ENCODE measurements at regions not wholly inside any gene's neighbourhood (a gene's known extent, or its start where the extent isn't known, plus 50 kb on each side); places are given as distances from the start of the nearest gene placed in this dataset.

GRCh38 chr9:118563677-118564076 is 805.6 kb downstream of the BRINP1 start:
- H3K27ac ChIP-seq (ENCODE audit: control insufficient read depth, insufficient read depth, low read length): no peak overlapping the region
- no peak for TF ChIP-seq EZH2 (IDR thresholded peaks at IDR 0.05; ENCODE audit: low read length)
- no peak for TF ChIP-seq CTCF (optimal IDR thresholded peaks at IDR 0.05 in 1 of 3, IDR thresholded peaks at IDR 0.05 in 1 of 3, conservative IDR thresholded peaks at IDR 0.05 in 1 of 3; ENCODE audit: extremely low read depth in 1 of 3, insufficient read depth in 2 of 3, low read length in 3 of 3)
- no peaks in the 10 kb centered on the region for H3K9me1 ChIP-seq (ENCODE audit: control insufficient read depth, extremely low read depth, insufficient read depth, low read length)
- no peaks in the 10 kb centered on the region for H3K79me2 ChIP-seq (ENCODE audit: control insufficient read depth, insufficient read depth, low read length)
- no peak overlapping the region for H3K4me2 ChIP-seq (ENCODE audit: control insufficient read depth, extremely low read depth, insufficient read depth, low read depth, low read length)
- no peak overlapping the region for H3K9ac ChIP-seq (ENCODE audit: control insufficient read depth, extremely low read depth, insufficient read depth, low read length)
- no peaks in the 10 kb centered on the region for H3K36me3 ChIP-seq (ENCODE audit: control insufficient read depth in 2 of 2, extremely low read depth in 1 of 2, insufficient read depth in 2 of 2, low read length in 2 of 2)
- dilution Hi-C loops (cut with MboI; ENCODE audit: extremely low pct_ligation_motif_present, low sequenced_read_pairs): no loop called here
- DNase-seq (ENCODE audit: low read depth, low spot score) (no peak), FAIRE-seq (peak; percentile 56)
- H3K4me3 ChIP-seq (ENCODE audit: control insufficient read depth in 2 of 3, extremely low read depth in 1 of 3, insufficient read depth in 2 of 3, low read depth in 1 of 3, low read length in 3 of 3): no peak overlapping the region
- no peaks in the 10 kb centered on the region for H3K27me3 ChIP-seq (ENCODE audit: control insufficient read depth, extremely low read depth, insufficient read depth, low read length)
- peak overlapping the region; percentile 3 for H2AFZ ChIP-seq (ENCODE audit: control insufficient read depth, low read length)
- H3K9me3 ChIP-seq (ENCODE audit: control insufficient read depth, low read depth, low read length): no peaks in the 10 kb centered on the region
- no peaks in the 10 kb centered on the region for H4K20me1 ChIP-seq (ENCODE audit: control insufficient read depth, extremely low read depth, insufficient read depth, low read length)
- no peaks in the 10 kb centered on the region for H3K4me1 ChIP-seq (ENCODE audit: control insufficient read depth, extremely low read depth, insufficient read depth, low read length)

- Histone ChIP-seq H3K9me3 (ENCODE audit: control insufficient read depth, low read depth, low read length) (no peaks in the 10 kb centered on the region), H3K9me1 (ENCODE audit: control insufficient read depth, extremely low read depth, insufficient read depth, low read length) (no peaks in the 10 kb centered on the region), H3K27ac (ENCODE audit: control insufficient read depth, insufficient read depth, low read length) (no peak overlapping the region), H3K4me2 (ENCODE audit: control insufficient read depth, extremely low read depth, insufficient read depth, low read depth, low read length) (no peak overlapping the region), H4K20me1 (ENCODE audit: control insufficient read depth, extremely low read depth, insufficient read depth, low read length) (no peaks in the 10 kb centered on the region), H3K4me3 (ENCODE audit: control insufficient read depth in 2 of 3, extremely low read depth in 1 of 3, insufficient read depth in 2 of 3, low read depth in 1 of 3, low read length in 3 of 3) (no peak overlapping the region), H3K36me3 (ENCODE audit: control insufficient read depth in 2 of 2, extremely low read depth in 1 of 2, insufficient read depth in 2 of 2, low read length in 2 of 2) (no peaks in the 10 kb centered on the region), H3K27me3 (ENCODE audit: control insufficient read depth, extremely low read depth, insufficient read depth, low read length) (no peaks in the 10 kb centered on the region), H2AFZ (ENCODE audit: control insufficient read depth, low read length) (no peak overlapping the region), H3K79me2 (ENCODE audit: control insufficient read depth, insufficient read depth, low read length) (no peaks in the 10 kb centered on the region), H3K4me1 (ENCODE audit: control insufficient read depth, extremely low read depth, insufficient read depth, low read length) (no peaks in the 10 kb centered on the region), H3K9ac (ENCODE audit: control insufficient read depth, extremely low read depth, insufficient read depth, low read length) (no peak overlapping the region)
- DNase-seq (ENCODE audit: low read depth, low spot score) (no peak), FAIRE-seq (no peak)
- dilution Hi-C loops (cut with MboI; ENCODE audit: extremely low pct_ligation_motif_present, low sequenced_read_pairs): no loop called here
- no peak for TF ChIP-seq EZH2 (IDR thresholded peaks at IDR 0.05; ENCODE audit: low read length)
- no peak for TF ChIP-seq CTCF (optimal IDR thresholded peaks at IDR 0.05 in 1 of 3, IDR thresholded peaks at IDR 0.05 in 1 of 3, conservative IDR thresholded peaks at IDR 0.05 in 1 of 3; ENCODE audit: extremely low read depth in 1 of 3, insufficient read depth in 2 of 3, low read length in 3 of 3)
Observed at GRCh38 chr9:118567861-118568260, 801.4 kb downstream of the BRINP1 start.
